H9 (cell line): ENCODE measurements at regions not wholly inside any gene's neighbourhood (a gene's known extent, or its start where the extent isn't known, plus 50 kb on each side); places are given as distances from the start of the nearest gene placed in this dataset.

Source experiments
- DNase-seq: peaks from one replicate; pipeline ENCODE4 v3.0.0-alpha.2; 2017
- H2AFZ ChIP-seq: one replicate; pipeline ENCODE4 v1.6.1; 2013; ENCODE audit warnings: mild to moderate bottlenecking, low read length, control low read depth, moderate library complexity
- H2AK5ac ChIP-seq: 2 replicates; pipeline ENCODE4 v1.6.1; 2013; ENCODE audit warnings: low read length, control low read depth, mixed read lengths; ENCODE audit not compliant: insufficient read length
- H2BK120ac ChIP-seq: one replicate; pipeline ENCODE4 v1.6.1; 2013; ENCODE audit warnings: low read depth, mild to moderate bottlenecking, low read length, control low read depth, inconsistent platforms; ENCODE audit not compliant: poor library complexity, severe bottlenecking
- H2BK12ac ChIP-seq: 2 replicates; pipeline ENCODE4 v1.6.1; 2013; ENCODE audit warnings: low read length, control low read depth, mixed read lengths, low read depth; ENCODE audit not compliant: insufficient read length
- H2BK15ac ChIP-seq: 2 replicates; pipeline ENCODE4 v1.6.1; 2013; ENCODE audit warnings: low read depth, low read length, control low read depth
- H2BK20ac ChIP-seq: one replicate; pipeline ENCODE4 v1.6.1; 2013; ENCODE audit warnings: low read depth, mild to moderate bottlenecking, low read length, control low read depth, inconsistent platforms; ENCODE audit not compliant: poor library complexity, severe bottlenecking
- H2BK5ac ChIP-seq: 2 replicates; pipeline ENCODE4 v1.6.1; 2013; ENCODE audit warnings: low read length, control low read depth, mixed read lengths; ENCODE audit not compliant: insufficient read length
- H3K14ac ChIP-seq: 2 replicates; pipeline ENCODE4 v1.6.1; 2013; ENCODE audit warnings: low read length, control low read depth; ENCODE audit not compliant: insufficient read depth
- H3K18ac ChIP-seq: 2 replicates; pipeline ENCODE4 v1.6.1; 2013; ENCODE audit warnings: low read depth, mild to moderate bottlenecking, mixed read lengths, low read length, control low read depth; ENCODE audit not compliant: insufficient read length
- H3K23ac ChIP-seq: 2 replicates; pipeline ENCODE4 v1.6.1; 2013; ENCODE audit warnings: low read length, control low read depth, mixed read lengths, low read depth; ENCODE audit not compliant: insufficient read length
- H3K23me2 ChIP-seq: 2 replicates; pipeline ENCODE4 v1.6.1; 2013; ENCODE audit warnings: low read depth, mild to moderate bottlenecking, mixed read lengths, low read length, control low read depth; ENCODE audit not compliant: insufficient read length, poor library complexity, severe bottlenecking
- H3K27ac ChIP-seq: 2 replicates; pipeline ENCODE4 v1.5.1; 2013; ENCODE audit warnings: low read length, control low read depth, mixed read lengths, low read depth; ENCODE audit not compliant: insufficient read length
- H3K27me3 ChIP-seq: 2 replicates; pipeline ENCODE4 v1.6.1; 2013; ENCODE audit warnings: low read length, control low read depth, inconsistent platforms; ENCODE audit not compliant: insufficient read depth
- H3K4ac ChIP-seq: 2 replicates; pipeline ENCODE4 v1.6.1; 2013; ENCODE audit warnings: low read depth, mild to moderate bottlenecking, control low read depth, inconsistent platforms, low read length, moderate library complexity
- H3K4me1 ChIP-seq: 2 replicates; pipeline ENCODE4 v1.6.1; 2013; ENCODE audit warnings: low read length, control low read depth, inconsistent platforms; ENCODE audit not compliant: insufficient read depth
- H3K4me2 ChIP-seq: 2 replicates; pipeline ENCODE4 v1.6.1; 2013; ENCODE audit warnings: low read length, control low read depth, mixed read lengths; ENCODE audit not compliant: insufficient read length, insufficient read depth
- H3K56ac ChIP-seq: 2 replicates; pipeline ENCODE4 v1.6.1; 2013; ENCODE audit warnings: low read depth, mild to moderate bottlenecking, mixed read lengths, low read length, control low read depth; ENCODE audit not compliant: insufficient read length
- H3K79me1 ChIP-seq: 2 replicates; pipeline ENCODE4 v1.6.1; 2013; ENCODE audit warnings: low read depth, mild to moderate bottlenecking, moderate library complexity, low read length, control low read depth, inconsistent platforms; ENCODE audit not compliant: insufficient read depth, poor library complexity, severe bottlenecking
- H3K79me2 ChIP-seq: 2 replicates; pipeline ENCODE4 v1.6.1; 2013; ENCODE audit warnings: low read length, control low read depth, inconsistent platforms; ENCODE audit not compliant: insufficient read depth
- H3K9ac ChIP-seq: 2 replicates; pipeline ENCODE4 v1.6.1; 2013; ENCODE audit warnings: low read length, control low read depth, mixed read lengths; ENCODE audit not compliant: insufficient read length; ENCODE audit errors: extremely low read depth
- H3K9me3 ChIP-seq: one replicate; pipeline ENCODE4 v1.6.1; 2013; ENCODE audit warnings: low read depth, low read length, inconsistent platforms; ENCODE audit not compliant: control insufficient read depth
- H3T11ph ChIP-seq: one replicate; pipeline ENCODE4 v1.6.1; 2013; ENCODE audit warnings: mild to moderate bottlenecking, low read length, control low read depth, inconsistent platforms
- H4K20me1 ChIP-seq: one replicate; pipeline ENCODE4 v1.6.1; 2013; ENCODE audit not compliant: control insufficient read depth, insufficient read length, insufficient read depth
- H4K5ac ChIP-seq: 2 replicates; pipeline ENCODE4 v1.6.1; 2013; ENCODE audit warnings: low read depth, mild to moderate bottlenecking, mixed read lengths, low read length, control low read depth; ENCODE audit not compliant: insufficient read length
- H4K8ac ChIP-seq: replicated peaks from 2 replicates; pipeline ENCODE4 v1.6.1; 2013; ENCODE audit warnings: low read length, control low read depth, mixed read lengths, low read depth; ENCODE audit not compliant: insufficient read length
- H4K91ac ChIP-seq: 2 replicates; pipeline ENCODE4 v1.6.1; 2013; ENCODE audit warnings: low read depth, mild to moderate bottlenecking, moderate library complexity, mixed read lengths, low read length, control low read depth; ENCODE audit not compliant: insufficient read length
- H3K27ac Mint-ChIP-seq, 3 experiments: 2 replicates in 2 of 3; 3 replicates in 1 of 3; pipeline ENCODE4 v1.8.0; 2020 to 2021; ENCODE audit warnings: mixed read lengths in 3 of 3, mild to moderate bottlenecking in 1 of 3, moderate library complexity in 1 of 3
- H3K27me3 Mint-ChIP-seq: 2 replicates; pipeline ENCODE4 v1.8.0; 2021; ENCODE audit warnings: low read depth, mild to moderate bottlenecking, moderate library complexity, mixed read lengths
- H3K36me3 Mint-ChIP-seq, 3 experiments: 2 replicates in 2 of 3; 3 replicates in 1 of 3; pipeline ENCODE4 v1.8.0; 2020 to 2021; ENCODE audit warnings: low read depth in 3 of 3, mixed read lengths in 3 of 3; ENCODE audit not compliant: insufficient read depth in 1 of 3
- H3K4me1 Mint-ChIP-seq, 2 experiments: 2 replicates each; pipeline ENCODE4 v1.8.0; 2020; ENCODE audit warnings: mixed read lengths in 2 of 2
- H3K4me3 Mint-ChIP-seq, 2 experiments: 2 replicates in 1 of 2; 3 replicates in 1 of 2; pipeline ENCODE4 v1.8.0; 2020 to 2021; ENCODE audit warnings: mild to moderate bottlenecking in 2 of 2, mixed read lengths in 2 of 2, moderate library complexity in 1 of 2
- H3K9me3 Mint-ChIP-seq, 2 experiments: 2 replicates in 1 of 2; 3 replicates in 1 of 2; pipeline ENCODE4 v1.8.0; 2020; ENCODE audit warnings: mild to moderate bottlenecking in 2 of 2, mixed read lengths in 2 of 2, moderate library complexity in 1 of 2
- CTCF ChIP-seq: fragments of 200-600 bp; sonication (generic); conservative IDR thresholded peaks from 3 replicates; pipeline ENCODE4 v1.8.0; 2021; ENCODE audit warnings: antibody characterized with exemption, mild to moderate bottlenecking
- WGBS: extraction: QIAGEN DNeasy Blood & Tissue Kit; methylation state at CpG from one replicate; pipeline ENCODE4 v1.1.7; 2013; ENCODE audit warnings: missing lambda C conversion rate, low lambda C conversion rate, mixed read lengths; ENCODE audit not compliant: insufficient read length; ENCODE audit errors: extremely low coverage; 5-methylcytosine and 5-hydroxymethylcytosine counted together

GRCh38 chr13:42413484-42413815, 141.5 kb downstream of the AKAP11 start:
- Histone ChIP-seq H2BK15ac (no peak overlapping the region), H2AFZ (no peak overlapping the region), H3K23me2 (no peaks in the 10 kb centered on the region), H3K18ac (no peak overlapping the region), H3K4me2 (no peak overlapping the region), H4K8ac (no peak overlapping the region), H2BK20ac (no peak overlapping the region), H3K27ac (no peak overlapping the region), H3K79me1 (no peaks in the 10 kb centered on the region), H2BK12ac (no peak overlapping the region), H3K14ac (no peak overlapping the region), H3T11ph (no peak overlapping the region), H3K4ac (no peak overlapping the region), H2AK5ac (no peak overlapping the region), H2BK120ac (no peak overlapping the region), H3K9ac (no peak overlapping the region), H3K23ac (no peak overlapping the region), H3K9me3 (no peaks in the 10 kb centered on the region), H3K4me1 (no peaks in the 10 kb centered on the region), H3K79me2 (no peaks in the 10 kb centered on the region; the same call in 1 of the 2 replicates), H3K27me3 (no peaks in the 10 kb centered on the region), H4K20me1 (no peaks in the 10 kb centered on the region), H2BK5ac (no peak overlapping the region), H3K56ac (no peak overlapping the region), H4K5ac (no peak overlapping the region), H4K91ac (no peak overlapping the region)
- Mint-ChIP-seq H3K4me1 (peaks cover 5 to 8% of the 10 kb centered on the region in 2 experiments), H3K36me3 (no peaks in the 10 kb centered on the region; a peak in 2 of 7 replicates), H3K4me3 (no peak overlapping the region), H3K27me3 (no peaks in the 10 kb centered on the region; the same call in 1 of the 2 replicates), H3K27ac (no peak overlapping the region), H3K9me3 (no peaks in the 10 kb centered on the region)
- no peak for TF ChIP-seq CTCF
- no peak for DNase-seq
- no CpG with 5 or more reads among the region's 3 CpGs for WGBS
